ENCODE measurements at regions not wholly inside any gene's neighbourhood (a gene's known extent, or its start where the extent isn't known, plus 50 kb on each side); places are given as distances from the start of the nearest gene placed in this dataset.

DNA sequence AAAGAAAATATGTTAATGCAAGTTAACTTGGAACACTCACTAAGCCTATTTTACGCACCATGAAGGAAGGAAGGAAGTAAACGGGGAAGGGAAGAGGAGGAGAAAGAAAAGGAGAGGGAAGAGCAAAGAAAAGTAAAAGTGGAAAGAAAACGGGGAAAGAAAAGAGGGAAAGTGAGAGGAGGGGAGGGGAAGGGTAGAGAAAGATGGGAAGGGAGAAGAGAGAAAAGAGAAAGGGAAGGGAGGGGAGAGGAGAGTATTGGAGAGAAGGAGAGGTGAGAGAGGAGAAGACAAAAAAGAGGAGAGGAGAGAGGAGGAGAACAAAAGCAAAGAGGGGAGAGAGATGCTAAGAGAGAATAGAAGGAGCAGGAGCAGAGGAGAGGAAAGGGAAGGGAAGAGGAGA lies 224.1 kb downstream of the SLITRK2 start:
- no peak for TF ChIP-seq EZH2 (IDR thresholded peaks at IDR 0.05; ENCODE audit: low read length)
- TF ChIP-seq, protein P1, sequence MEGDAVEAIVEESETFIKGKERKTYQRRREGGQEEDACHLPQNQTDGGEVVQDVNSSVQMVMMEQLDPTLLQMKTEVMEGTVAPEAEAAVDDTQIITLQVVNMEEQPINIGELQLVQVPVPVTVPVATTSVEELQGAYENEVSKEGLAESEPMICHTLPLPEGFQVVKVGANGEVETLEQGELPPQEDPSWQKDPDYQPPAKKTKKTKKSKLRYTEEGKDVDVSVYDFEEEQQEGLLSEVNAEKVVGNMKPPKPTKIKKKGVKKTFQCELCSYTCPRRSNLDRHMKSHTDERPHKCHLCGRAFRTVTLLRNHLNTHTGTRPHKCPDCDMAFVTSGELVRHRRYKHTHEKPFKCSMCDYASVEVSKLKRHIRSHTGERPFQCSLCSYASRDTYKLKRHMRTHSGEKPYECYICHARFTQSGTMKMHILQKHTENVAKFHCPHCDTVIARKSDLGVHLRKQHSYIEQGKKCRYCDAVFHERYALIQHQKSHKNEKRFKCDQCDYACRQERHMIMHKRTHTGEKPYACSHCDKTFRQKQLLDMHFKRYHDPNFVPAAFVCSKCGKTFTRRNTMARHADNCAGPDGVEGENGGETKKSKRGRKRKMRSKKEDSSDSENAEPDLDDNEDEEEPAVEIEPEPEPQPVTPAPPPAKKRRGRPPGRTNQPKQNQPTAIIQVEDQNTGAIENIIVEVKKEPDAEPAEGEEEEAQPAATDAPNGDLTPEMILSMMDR (optimal IDR thresholded peaks at IDR 0.05 in 1 of 3, IDR thresholded peaks at IDR 0.05 in 1 of 3, conservative IDR thresholded peaks at IDR 0.05 in 1 of 3; ENCODE audit: extremely low read depth in 1 of 3, insufficient read depth in 2 of 3, low read length in 3 of 3): no peak

All from keratinocyte (primary cell).